Ramos (cell line): ENCODE measurements at regions not wholly inside any gene's neighbourhood (a gene's known extent, or its start where the extent isn't known, plus 50 kb on each side); places are given as distances from the start of the nearest gene placed in this dataset.

ENCODE experiments used
- in situ Hi-C: fragments of 300-500 bp; cut with MboI; formaldehyde crosslinking; loops from one replicate; pipeline ENCODE4 v1.14.3; 2022; ENCODE audit warnings: low sequenced_read_pairs; ENCODE audit not compliant: unreplicated experiment

DNA sequence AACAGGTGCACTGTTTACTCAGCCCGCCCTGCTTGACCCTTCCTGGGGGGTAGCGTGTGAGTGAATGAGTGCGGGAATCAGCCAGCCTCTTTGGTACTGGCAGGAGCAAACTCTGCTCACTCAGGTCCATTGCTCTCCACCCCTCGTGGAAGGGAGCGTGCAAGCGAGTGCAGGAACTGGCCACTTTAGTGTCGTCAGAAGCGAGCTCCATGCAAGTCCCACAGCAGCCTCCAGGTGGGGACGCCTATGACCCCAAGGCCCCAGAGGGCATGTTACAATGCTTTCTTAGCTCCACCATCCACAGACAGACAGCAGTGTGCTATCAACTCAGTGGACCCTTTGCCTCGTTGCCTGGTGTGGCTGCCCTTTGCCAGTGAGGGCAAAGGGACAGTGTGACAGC is 1025.1 kb upstream of the CDH8 start:
- in situ Hi-C loops = no loop called here

DNA sequence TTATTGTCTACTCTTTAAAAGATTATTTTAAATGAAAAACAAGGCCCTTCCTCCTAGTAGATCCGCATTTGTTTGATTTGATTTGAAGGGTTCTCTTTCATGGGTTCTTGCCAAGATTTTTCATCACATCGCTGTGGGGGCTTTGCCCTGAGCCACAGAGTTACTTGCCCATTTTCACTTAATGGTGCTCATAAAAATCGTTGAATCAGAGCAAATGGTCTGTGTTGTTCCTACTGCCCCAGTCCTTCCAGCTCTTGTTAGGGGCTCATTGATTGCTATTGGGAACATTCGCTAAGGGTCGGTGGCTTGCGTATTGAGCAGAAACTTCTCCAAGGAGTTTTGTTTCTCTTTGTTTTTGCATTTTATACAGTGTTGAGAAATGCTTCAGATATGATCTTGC is 1023.4 kb upstream of the CDH8 start:
- in situ Hi-C loops = no loop called here

DNA sequence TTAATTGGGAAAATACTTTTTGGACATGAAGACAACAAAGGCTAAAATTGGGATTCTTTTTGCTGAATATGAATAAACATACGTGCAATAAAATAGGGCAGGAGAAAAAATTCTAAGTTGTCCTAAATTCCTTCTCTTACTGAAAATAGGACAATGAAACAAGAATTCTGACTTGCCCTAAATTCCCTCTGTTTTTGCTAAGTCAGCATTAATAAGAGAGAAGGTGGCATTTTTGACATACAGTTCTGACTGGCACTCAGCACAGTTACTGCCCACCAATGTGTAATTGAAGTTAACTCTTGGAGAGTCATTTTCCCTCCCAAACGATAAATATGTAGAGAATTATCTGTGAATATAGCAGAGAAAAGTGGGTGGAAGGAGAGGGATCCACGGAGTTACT is 1021.1 kb upstream of the CDH8 start:
- in situ Hi-C loops = no loop called here

GRCh38 chr16:63050391-63050790 is 1014.2 kb upstream of the CDH8 start:
- in situ Hi-C loops = no loop called here

DNA sequence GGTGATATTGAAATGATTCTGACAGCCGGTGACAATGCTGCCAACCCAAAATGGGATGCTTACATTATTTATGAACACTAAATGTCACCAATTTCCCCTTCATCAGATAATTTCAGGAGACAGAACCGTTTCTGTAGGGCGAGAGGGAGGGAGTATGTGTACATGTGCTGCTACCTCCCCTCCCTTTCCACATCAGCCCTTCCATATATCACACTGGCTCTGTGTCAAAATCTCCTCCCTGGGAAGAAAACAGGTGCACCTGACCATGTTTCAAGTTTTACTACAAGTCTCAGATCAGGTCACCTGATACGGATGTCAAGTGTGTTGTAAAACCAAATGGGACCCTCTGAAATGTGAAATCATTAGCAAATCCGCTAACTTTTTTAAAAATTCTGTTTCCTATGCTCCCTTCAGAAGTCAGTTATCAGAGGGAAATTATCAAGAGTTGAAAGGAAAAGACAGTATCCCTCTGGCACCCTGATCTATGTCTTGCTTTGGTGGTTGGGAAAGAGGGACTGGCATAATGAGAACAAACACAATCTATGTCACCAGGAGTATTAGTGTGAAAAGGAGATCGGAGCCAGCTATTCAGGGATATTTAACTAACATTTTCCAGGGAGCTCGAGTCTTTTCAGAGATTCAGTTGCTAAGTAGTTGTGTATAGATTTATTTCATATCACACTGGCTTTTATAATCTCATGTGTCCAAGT is 1002.3 kb upstream of the CDH8 start:
- in situ Hi-C loops = no loop called here

DNA sequence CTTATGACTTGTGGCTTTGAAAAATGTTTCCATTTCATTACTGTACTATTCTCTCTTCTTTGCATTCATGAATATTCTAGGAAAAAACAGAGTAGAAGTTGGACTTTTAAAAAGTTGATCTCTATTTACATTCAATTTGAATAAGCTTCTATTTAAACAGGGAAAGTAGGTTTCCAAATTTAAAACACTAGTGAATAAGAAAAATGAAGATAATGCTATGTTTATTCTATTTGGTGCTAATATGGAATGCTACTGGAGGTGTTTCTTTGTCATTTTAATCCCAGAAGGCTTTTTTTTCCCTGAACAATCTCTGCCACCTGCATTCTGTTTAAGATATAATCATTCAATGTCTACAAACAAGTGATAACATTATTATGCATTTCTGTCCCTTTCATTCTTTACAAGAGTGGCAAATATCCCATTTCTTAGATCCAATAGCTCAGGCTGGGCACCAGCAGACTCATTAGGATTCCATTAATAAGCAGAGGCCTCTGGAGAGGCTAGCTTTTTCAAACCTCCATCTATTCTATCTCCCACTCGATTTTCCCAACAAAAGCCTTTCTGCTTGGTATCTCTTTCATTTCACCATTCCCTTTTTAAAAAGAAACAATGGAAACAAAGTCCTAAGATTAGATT is 1001.6 kb upstream of the CDH8 start:
- in situ Hi-C loops = no loop called here

GRCh38 chr16:63018581-63019223 is 982.5 kb upstream of the CDH8 start:
- in situ Hi-C loops = no loop called here

DNA sequence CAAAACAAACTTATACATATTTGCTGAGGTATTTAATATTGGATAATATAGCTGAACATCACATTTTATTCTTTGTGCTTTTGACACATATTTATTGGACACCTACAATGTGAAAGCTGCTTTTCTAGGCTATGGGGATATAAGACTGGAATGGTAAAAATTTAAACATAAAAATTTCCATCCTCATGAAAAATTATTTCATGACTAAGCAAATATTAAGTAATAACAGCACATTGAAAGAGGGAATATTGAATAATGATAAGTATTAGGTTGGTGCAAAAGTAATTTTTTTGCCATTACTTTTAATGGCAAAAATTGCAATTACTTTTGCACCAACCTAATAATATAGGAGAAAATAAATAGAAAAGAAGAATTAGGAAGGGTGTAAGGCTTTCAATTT is 972.5 kb upstream of the CDH8 start:
- in situ Hi-C loops = no loop called here

DNA sequence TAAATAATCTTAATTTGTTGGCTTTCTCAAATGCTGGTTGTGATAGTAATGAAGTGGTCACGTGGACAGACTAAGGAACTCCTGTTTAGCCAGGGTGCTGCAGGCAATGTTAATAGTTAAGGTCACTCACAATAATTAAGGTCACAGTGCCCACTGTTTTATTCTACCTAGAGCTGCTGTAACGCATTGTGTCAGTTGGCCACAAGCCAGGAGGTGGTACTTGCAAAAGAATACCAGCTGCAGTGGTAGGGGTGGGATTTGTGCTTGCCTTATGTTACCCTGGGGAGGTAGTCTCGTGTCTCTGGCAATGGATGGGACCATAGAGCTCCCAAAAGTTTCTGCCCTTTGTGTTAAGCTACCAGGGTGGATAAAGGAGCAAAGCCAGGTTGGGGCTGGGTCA is 969.1 kb upstream of the CDH8 start:
- in situ Hi-C loops = no loop called here

DNA sequence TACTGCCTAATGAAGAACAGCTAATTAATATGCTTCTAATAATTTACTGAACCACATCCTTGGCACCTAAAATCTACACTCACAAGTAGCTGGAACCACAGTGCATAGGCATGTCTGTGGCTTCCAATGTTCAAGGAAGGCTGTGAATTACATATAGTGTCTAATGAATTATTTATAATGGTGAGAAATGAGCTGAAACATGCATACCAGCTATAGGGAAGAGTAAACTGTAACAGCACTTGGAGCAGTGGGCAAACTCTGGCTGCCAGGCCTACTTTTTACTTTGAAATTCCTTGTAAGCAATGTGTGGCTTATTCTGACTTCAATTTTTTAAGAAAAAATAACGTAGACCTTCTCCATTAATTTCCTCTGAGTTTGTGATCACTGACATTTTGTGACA is 953.2 kb upstream of the CDH8 start:
- in situ Hi-C loops = no loop called here

GRCh38 chr16:62985722-62986121 is 949.5 kb upstream of the CDH8 start:
- in situ Hi-C loops = no loop called here

GRCh38 chr16:62978451-62978850 is 942.2 kb upstream of the CDH8 start:
- in situ Hi-C loops = no loop called here

- in situ Hi-C loops = no loop called here
Observed at GRCh38 chr16:62977876-62978275, 941.6 kb upstream of the CDH8 start.

DNA sequence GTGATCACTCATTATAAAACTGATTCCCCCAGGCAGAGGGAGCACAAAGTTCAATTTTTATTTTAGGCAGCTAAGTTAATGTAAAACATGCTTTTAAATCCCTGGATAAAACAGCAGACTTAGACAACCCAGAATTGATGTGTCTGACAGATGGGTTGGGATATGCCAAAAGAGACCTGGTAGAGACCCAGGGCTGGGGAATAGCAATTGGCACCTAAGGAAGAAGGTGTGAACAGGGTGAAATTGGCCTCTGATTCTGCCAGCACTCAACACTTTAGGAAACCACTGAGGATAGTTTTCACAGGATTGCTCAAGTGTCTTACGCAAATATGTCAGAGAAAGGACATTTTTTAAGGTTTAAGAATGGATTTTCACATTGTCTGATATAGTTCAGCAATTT is 938.2 kb upstream of the CDH8 start:
- in situ Hi-C loops = no loop called here

DNA sequence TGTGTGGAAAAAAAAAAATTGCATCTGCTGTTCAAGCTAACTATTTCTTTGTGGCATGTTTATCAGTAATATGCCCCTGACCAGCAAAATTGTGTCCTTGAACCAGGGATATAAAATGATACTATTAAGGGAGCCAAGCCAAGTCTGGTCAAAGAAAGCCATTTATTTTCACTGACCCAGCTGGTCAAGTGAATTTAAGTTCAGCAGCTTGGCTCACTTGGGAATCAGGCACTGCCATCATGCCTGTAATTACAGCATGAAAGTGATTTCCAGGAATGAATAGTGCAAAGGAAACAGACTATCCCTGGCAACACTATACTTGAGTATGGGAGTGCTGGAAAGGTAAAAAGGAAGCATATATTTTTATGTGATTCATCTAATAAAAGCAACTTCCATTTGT is 934.6 kb upstream of the CDH8 start:
- in situ Hi-C loops = no loop called here

DNA sequence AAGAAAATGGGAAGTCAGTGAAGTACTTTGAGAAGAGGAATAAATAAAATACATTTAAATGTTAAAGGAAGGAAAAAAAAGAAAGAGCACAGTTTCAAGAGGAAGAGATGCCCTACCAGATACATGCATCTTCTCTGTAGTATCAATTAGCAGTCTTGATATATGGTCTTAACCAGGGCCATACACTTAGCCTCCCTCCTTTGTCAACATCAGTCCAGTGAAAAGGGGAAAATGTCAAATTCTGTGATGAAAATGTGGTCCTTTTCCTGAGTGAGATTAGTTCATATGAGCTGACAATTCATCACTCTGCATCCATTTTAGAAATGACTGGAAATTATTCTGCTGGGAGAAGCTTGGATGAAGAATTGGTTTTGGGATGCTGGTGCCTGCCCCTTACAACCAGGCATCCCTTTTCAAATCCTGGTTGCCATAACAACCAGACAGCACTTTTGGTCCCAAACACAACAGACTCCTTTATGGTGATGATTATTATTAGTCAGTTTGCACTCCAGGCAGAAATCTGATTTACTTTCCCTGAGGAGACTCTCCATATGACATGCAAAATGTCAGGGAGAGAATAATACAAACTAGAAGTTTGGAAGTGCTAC is 933.6 kb upstream of the CDH8 start:
- in situ Hi-C loops = no loop called here

DNA sequence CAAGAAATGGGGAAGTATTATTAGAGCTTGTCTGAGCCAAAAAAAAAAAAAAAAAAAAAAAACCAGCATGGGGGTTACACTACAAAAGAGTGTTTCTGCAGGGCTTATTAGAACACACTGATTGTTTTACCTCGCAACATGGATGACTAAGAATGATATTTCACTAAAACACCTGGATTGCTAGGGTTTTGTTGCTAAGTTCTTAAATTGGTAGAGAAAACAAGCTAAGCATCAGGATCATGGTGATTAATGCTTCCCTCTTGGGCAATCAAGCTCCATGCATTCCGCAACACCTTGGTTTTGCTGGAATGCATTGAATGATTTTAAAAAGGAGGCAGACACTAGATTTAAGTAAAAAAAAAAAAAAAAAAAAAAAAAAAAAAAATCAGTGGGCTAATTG is 931.4 kb upstream of the CDH8 start:
- in situ Hi-C loops = no loop called here

GRCh38 chr16:62967163-62967562 is 930.9 kb upstream of the CDH8 start:
- in situ Hi-C loops = no loop called here

GRCh38 chr16:62966626-62967025 is 930.4 kb upstream of the CDH8 start:
- in situ Hi-C loops = no loop called here

- in situ Hi-C loops = no loop called here
Observed at GRCh38 chr16:62965831-62966230, 929.6 kb upstream of the CDH8 start.

- in situ Hi-C loops = no loop called here
Observed at GRCh38 chr16:62963846-62964245, 927.6 kb upstream of the CDH8 start.

- in situ Hi-C loops = no loop called here
Observed at GRCh38 chr16:62955033-62955349, 918.8 kb upstream of the CDH8 start.
